Right ventricle myocardium inferior (tissue), 1 donor: ENCODE measurements at regions not wholly inside any gene's neighbourhood (a gene's known extent, or its start where the extent isn't known, plus 50 kb on each side); places are given as distances from the start of the nearest gene placed in this dataset.

Source experiments
- ATAC-seq: fragments of 200-7000 bp; cut with Tn5 transposase; one replicate; pipeline ENCODE4 v1.9.1; 2020; ENCODE audit warnings: mild to moderate bottlenecking, moderate library complexity
- DNase-seq: peaks from one replicate; pipeline ENCODE4 v3.0.0; 2021; ENCODE audit errors: missing footprints
- intact Hi-C: fragments of 100-400 bp; cut with DNase I; formaldehyde crosslinking; loops from one replicate; pipeline ENCODE4 v1.11.0; 2022
- donor health status: DM: no; HTN: yes; CAD: no; lungs with severe emphysema.

GRCh38 chr10:44581996-44582395, 197.1 kb upstream of the CXCL12 start:
- intact Hi-C loops = no loop called here
- DNase-seq = no peak
- ATAC-seq = peak; percentile 43

GRCh38 chr10:44587488-44588318, 202.8 kb upstream of the CXCL12 start:
- DNase-seq (no peak), ATAC-seq (no peak)
- intact Hi-C loops = no loop called here

- DNase-seq = no peak
- no peak for ATAC-seq
- intact Hi-C loops = no loop called here
Observed at GRCh38 chr10:44589181-44589943, 204.5 kb upstream of the CXCL12 start.

GRCh38 chr10:44589944-44590449, 205.1 kb upstream of the CXCL12 start:
- ATAC-seq = no peak
- DNase-seq = no peak
- intact Hi-C loops = no loop called here

- no peak for DNase-seq
- intact Hi-C loops = no loop called here
- no peak for ATAC-seq
Observed at GRCh38 chr10:44591911-44592310, 207.0 kb upstream of the CXCL12 start.

- intact Hi-C loops = no loop called here
- ATAC-seq = no peak
- no peak for DNase-seq
Observed at GRCh38 chr10:44593952-44594351, 209.1 kb upstream of the CXCL12 start.

GRCh38 chr10:44607116-44607515, 222.2 kb upstream of the CXCL12 start:
- DNase-seq (no peak), ATAC-seq (no peak)
- intact Hi-C loops = no loop called here

GRCh38 chr10:44618910-44619309, 234.0 kb upstream of the CXCL12 start:
- intact Hi-C loops = no loop called here
- ATAC-seq (no peak), DNase-seq (no peak)

- DNase-seq (no peak), ATAC-seq (no peak)
- intact Hi-C loops = no loop called here
Observed at GRCh38 chr10:44619521-44619920, 234.6 kb upstream of the CXCL12 start.

GRCh38 chr10:44619975-44620374, 235.1 kb upstream of the CXCL12 start:
- DNase-seq (no peak), ATAC-seq (no peak)
- intact Hi-C loops = no loop called here

GRCh38 chr10:44627591-44628354, 242.9 kb upstream of the CXCL12 start:
- ATAC-seq (peak; percentile 59), DNase-seq (no peak)
- intact Hi-C loops = no loop called here

GRCh38 chr10:44628921-44629320, 244.0 kb upstream of the CXCL12 start:
- peak; percentile 72 for ATAC-seq

GRCh38 chr10:44635176-44635575, 250.3 kb upstream of the CXCL12 start:
- intact Hi-C loops = no loop called here
- DNase-seq (no peak), ATAC-seq (no peak)

More at GRCh38 chr10:44628921-44629320, 244.0 kb upstream of the CXCL12 start:
- no peak for DNase-seq
- intact Hi-C loops = no loop called here

- DNase-seq (no peak), ATAC-seq (no peak)
- intact Hi-C loops = no loop called here
Observed at GRCh38 chr10:44636625-44637024, 251.7 kb upstream of the CXCL12 start.

GRCh38 chr10:44640429-44640828, 255.5 kb upstream of the CXCL12 start:
- ATAC-seq = no peak
- DNase-seq = no peak
- intact Hi-C loops = no loop called here

- DNase-seq = no peak
- intact Hi-C loops = no loop called here
- no peak for ATAC-seq
Observed at GRCh38 chr10:44647473-44647872, 262.6 kb upstream of the CXCL12 start.

- DNase-seq = no peak
Observed at GRCh38 chr10:44647877-44648542, 263.1 kb upstream of the CXCL12 start.

GRCh38 chr10:44650691-44651661, 260.2 kb upstream of the TMEM72 start:
- DNase-seq = no peak
- intact Hi-C loops = no loop called here
- no peak for ATAC-seq

More at GRCh38 chr10:44647877-44648542, 263.1 kb upstream of the CXCL12 start:
- intact Hi-C loops = no loop called here
- ATAC-seq = peak; percentile 46
